NAMALWA (cell line): ENCODE measurements at regions not wholly inside any gene's neighbourhood (a gene's known extent, or its start where the extent isn't known, plus 50 kb on each side); places are given as distances from the start of the nearest gene placed in this dataset.
"Not testable (repeated sequence)": the region's sequence is repeated elsewhere in the genome, so short reads cannot be mapped to it uniquely, and the experiment has no call there.

Source experiments
- DNase-seq: peaks from one replicate; pipeline ENCODE4 v3.0.0-alpha.2; 2015; ENCODE audit warnings: low spot score

- DNase-seq: not testable (repeated sequence)
These were observed 106.3 kb upstream of the NBPF26 start for GRCh38 chr1:120617493-120617892.

GRCh38 chr1:120619867-120620692 is 103.7 kb upstream of the NBPF26 start:
- not testable (repeated sequence) for DNase-seq

GRCh38 chr1:120620693-120620969 is 103.1 kb upstream of the NBPF26 start:
- not testable (repeated sequence) for DNase-seq

- DNase-seq: not testable (repeated sequence)
These were observed 102.5 kb upstream of the NBPF26 start for GRCh38 chr1:120621278-120621677.

- DNase-seq: not testable (repeated sequence)
These were observed 100.2 kb upstream of the NBPF26 start for GRCh38 chr1:120623539-120623938.

GRCh38 chr1:120624565-120625064 is 99.1 kb upstream of the NBPF26 start:
- DNase-seq: not testable (repeated sequence)

GRCh38 chr1:120629832-120630455 is 93.8 kb upstream of the NBPF26 start:
- not testable (repeated sequence) for DNase-seq

- DNase-seq: not testable (repeated sequence)
These were observed 88.6 kb upstream of the NBPF26 start for GRCh38 chr1:120634816-120635806.

GRCh38 chr1:120640261-120641013 is 83.3 kb upstream of the NBPF26 start:
- not testable (repeated sequence) for DNase-seq

- not testable (repeated sequence) for DNase-seq
These were observed 82.8 kb upstream of the NBPF26 start for GRCh38 chr1:120641014-120641302.

- not testable (repeated sequence) for DNase-seq
These were observed 76.6 kb upstream of the NBPF26 start for GRCh38 chr1:120647182-120647581.

GRCh38 chr1:120648915-120649623 is 74.7 kb upstream of the NBPF26 start:
- DNase-seq: not testable (repeated sequence)

GRCh38 chr1:120649730-120650129 is 74.0 kb upstream of the NBPF26 start:
- DNase-seq: not testable (repeated sequence)

- DNase-seq: not testable (repeated sequence)
These were observed 69.6 kb upstream of the NBPF26 start for GRCh38 chr1:120654114-120654513.

- not testable (repeated sequence) for DNase-seq
These were observed 68.4 kb upstream of the NBPF26 start for GRCh38 chr1:120655394-120655793.

GRCh38 chr1:120656116-120656515 is 67.6 kb upstream of the NBPF26 start:
- not testable (repeated sequence) for DNase-seq

GRCh38 chr1:120657804-120658203 is 65.9 kb upstream of the NBPF26 start:
- not testable (repeated sequence) for DNase-seq

- DNase-seq: not testable (repeated sequence)
These were observed 65.1 kb upstream of the NBPF26 start for GRCh38 chr1:120658622-120659021.

- DNase-seq: not testable (repeated sequence)
These were observed 64.6 kb upstream of the NBPF26 start for GRCh38 chr1:120659133-120659532.

GRCh38 chr1:120664376-120665249 is 59.1 kb upstream of the NBPF26 start:
- DNase-seq: not testable (repeated sequence)
